GM19351 (cell line): ENCODE measurements at regions not wholly inside any gene's neighbourhood (a gene's known extent, or its start where the extent isn't known, plus 50 kb on each side); places are given as distances from the start of the nearest gene placed in this dataset.

Experiments used
- ATAC-seq: cut with Tn5 transposase; IDR thresholded peaks from one replicate; pipeline ENCODE4 v1.9.1; 2021; ENCODE audit warnings: mild to moderate bottlenecking, moderate library complexity; ENCODE audit not compliant: unreplicated experiment

- ATAC-seq, result no peak
Observed at GRCh38 chr10:105697290-105697780, 1056.2 kb downstream of the SORCS3 start.

- ATAC-seq, result no peak
Observed at GRCh38 chr10:105691811-105692210, 1050.7 kb downstream of the SORCS3 start.

- no peak for ATAC-seq
Observed at GRCh38 chr10:105682911-105683310, 1041.8 kb downstream of the SORCS3 start.

DNA sequence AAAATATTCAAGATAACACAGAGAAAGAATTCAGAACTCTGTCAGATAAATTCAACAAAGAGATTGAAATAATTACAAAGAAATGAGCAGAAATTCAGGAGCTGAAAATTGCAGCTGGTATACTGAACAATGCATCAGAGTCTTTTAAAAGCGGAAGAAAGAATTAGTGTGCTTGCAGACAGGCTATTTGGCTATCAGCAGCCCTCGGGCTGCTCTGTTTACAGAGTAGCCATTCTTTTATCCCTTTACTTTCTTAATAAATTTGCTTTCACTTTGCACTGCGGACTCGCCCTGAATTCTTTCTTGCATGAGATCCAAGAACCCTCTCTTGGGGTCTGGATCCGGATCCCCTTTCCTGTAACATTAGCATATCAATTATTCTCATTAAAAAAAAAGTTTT is 1040.0 kb downstream of the SORCS3 start:
- ATAC-seq, result no peak

- no peak for ATAC-seq
Observed at GRCh38 chr10:105679781-105680180, 1038.7 kb downstream of the SORCS3 start.

GRCh38 chr10:105675333-105675732 is 1034.2 kb downstream of the SORCS3 start:
- ATAC-seq, result no peak

- no peak for ATAC-seq
Observed at GRCh38 chr10:105674448-105674847, 1033.4 kb downstream of the SORCS3 start.

DNA sequence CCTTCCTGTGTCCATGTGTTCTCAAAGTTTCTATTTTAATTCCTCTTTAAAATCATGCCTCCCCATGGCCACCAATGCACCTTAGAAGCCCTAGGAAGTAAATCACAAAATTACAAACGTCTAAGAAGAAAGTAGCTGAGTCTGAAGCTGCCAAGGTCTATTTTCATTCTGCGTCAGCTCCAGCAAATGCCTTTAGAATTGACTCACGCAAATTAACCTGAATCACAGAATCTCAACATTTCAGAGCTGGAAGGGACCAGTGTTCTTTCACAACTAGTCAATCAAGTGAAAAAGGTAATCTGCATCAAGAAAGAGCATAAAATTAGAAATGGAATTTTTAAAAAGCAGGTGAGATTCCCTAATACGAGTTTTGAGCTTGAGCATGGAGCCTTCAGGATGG is 1017.6 kb downstream of the SORCS3 start:
- no peak for ATAC-seq

GRCh38 chr10:105656856-105657255 is 1015.8 kb downstream of the SORCS3 start:
- ATAC-seq, result no peak

GRCh38 chr10:105650306-105650705 is 1009.2 kb downstream of the SORCS3 start:
- ATAC-seq, result no peak

GRCh38 chr10:105647354-105647753 is 1006.3 kb downstream of the SORCS3 start:
- ATAC-seq, result no peak

GRCh38 chr10:105644978-105645377 is 1003.9 kb downstream of the SORCS3 start:
- no peak for ATAC-seq

DNA sequence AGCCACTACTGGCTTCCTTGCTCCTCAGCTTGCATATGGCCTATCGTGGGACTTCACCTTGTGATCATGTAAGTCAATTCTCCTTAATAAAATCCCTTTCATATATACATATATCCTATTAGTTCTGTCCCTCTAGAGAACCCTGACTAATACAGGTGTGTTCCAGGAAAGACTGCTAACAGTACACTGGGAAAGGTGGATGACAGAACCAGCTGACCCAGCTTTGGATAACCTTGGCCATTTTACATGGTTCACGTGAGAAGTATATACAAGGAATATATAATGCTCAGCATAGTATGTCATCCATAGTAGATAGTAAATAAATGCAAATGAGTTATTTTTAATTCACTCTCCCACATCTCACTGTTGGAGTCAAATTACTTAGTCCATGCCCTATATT is 1003.5 kb downstream of the SORCS3 start:
- ATAC-seq, result no peak

- ATAC-seq, result no peak
Observed at GRCh38 chr10:105644091-105644490, 1003.0 kb downstream of the SORCS3 start.

- ATAC-seq, result no peak
Observed at GRCh38 chr10:105643660-105644059, 1002.6 kb downstream of the SORCS3 start.

- ATAC-seq, result no peak
Observed at GRCh38 chr10:105634281-105634680, 993.2 kb downstream of the SORCS3 start.

- ATAC-seq, result no peak
Observed at GRCh38 chr10:105615715-105616365, 974.8 kb downstream of the SORCS3 start.

DNA sequence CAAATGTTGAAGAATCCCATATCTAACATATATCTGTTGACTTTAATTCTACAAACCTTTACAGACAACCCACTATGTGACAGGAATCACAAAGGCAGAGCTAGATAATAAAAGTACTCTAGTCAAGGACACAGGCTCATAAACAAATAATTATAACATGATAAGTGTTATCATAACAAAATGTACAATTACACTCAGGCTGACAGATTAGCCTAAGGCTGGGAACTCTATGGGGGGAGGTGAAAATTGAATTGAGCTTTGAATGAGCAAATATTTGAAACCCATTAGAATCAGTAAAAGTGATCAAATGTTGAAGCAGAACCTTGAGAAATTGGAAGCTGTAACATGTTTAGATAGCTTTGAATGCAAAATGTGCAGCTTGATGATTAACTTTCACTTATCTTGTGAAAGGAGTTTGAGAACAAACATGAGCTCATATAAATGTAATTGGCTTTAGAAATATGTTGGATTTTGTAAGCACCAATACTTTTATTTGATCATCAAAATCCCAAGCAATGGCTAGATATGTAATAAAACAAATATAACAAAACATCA is 970.2 kb downstream of the SORCS3 start:
- ATAC-seq, result no peak

DNA sequence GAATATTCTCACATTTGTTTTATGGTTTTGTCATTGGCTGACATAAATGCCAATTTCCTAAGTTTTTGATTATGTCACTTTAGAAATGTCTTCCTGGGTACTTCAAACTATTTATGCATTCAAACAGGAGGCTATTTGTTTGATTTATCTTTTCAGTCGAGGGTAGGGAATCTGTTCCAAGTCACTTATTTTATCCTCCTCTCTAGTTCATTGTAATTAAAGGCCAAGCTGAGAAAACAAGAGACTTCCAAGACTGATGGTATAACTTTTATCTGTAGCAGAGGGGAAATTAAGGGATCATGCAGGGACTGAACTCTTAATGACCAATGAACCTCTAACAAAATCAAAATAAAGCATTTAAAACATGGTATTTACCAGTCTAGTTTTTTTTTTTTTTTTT is 968.4 kb downstream of the SORCS3 start:
- no peak for ATAC-seq

- ATAC-seq, result no peak
Observed at GRCh38 chr10:105605918-105606317, 964.8 kb downstream of the SORCS3 start.

DNA sequence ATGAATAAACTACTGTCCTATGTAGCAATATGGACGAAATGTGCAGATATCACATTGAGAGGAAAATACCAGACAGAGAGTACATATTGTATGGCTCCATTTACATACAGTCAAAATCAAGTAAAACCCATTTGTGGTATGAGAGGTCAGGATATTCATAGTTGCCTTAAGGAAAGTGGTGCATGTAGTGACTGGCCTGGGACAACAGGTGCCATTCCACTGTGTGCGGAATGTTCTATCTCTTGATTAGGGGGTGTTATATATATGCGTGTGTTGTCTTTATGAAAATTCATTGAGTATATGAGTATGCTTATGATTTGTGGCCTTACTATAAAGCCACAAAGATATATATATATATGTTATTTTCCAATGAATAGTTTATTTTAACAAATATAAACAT is 964.0 kb downstream of the SORCS3 start:
- ATAC-seq, result no peak

GRCh38 chr10:105598207-105598606 is 957.1 kb downstream of the SORCS3 start:
- ATAC-seq, result no peak

- ATAC-seq, result no peak
Observed at GRCh38 chr10:105597312-105597711, 956.2 kb downstream of the SORCS3 start.
